Activated B cell treated with CpG ODN at 0.5 μM for 24 hours (primary cell): ENCODE measurements at regions not wholly inside any gene's neighbourhood (a gene's known extent, or its start where the extent isn't known, plus 50 kb on each side); places are given as distances from the start of the nearest gene placed in this dataset.

Source experiments
- ATAC-seq: fragments of 200-7000 bp; cut with Tn5 transposase; one replicate; pipeline ENCODE4 v1.10.0; 2021; ENCODE audit warnings: low read depth, mild to moderate bottlenecking, moderate library complexity
- CTCF ChIA-PET: fragments of 350-600 bp; sonication (Branson Sonifier 250); formaldehyde crosslinking; loops from one replicate; lab custom pipeline; 2021; ENCODE audit warnings: antibody characterized with exemption; lab: Charles Lee
- POLR2A ChIA-PET: fragments of 350-600 bp; sonication (Branson Sonifier 250); formaldehyde crosslinking; loops from one replicate; lab custom pipeline; 2021; ENCODE audit warnings: antibody characterized with exemption; lab: Charles Lee
- DNase-seq: peaks from one replicate; pipeline ENCODE4 v3.0.0; 2022
- H3K27ac Mint-ChIP-seq: one replicate; pipeline ENCODE4 v1.8.0; 2020; ENCODE audit warnings: mixed read lengths
- H3K27me3 Mint-ChIP-seq: one replicate; pipeline ENCODE4 v1.8.0; 2021; ENCODE audit warnings: mixed read lengths
- H3K36me3 Mint-ChIP-seq: one replicate; pipeline ENCODE4 v1.8.0; 2021; ENCODE audit warnings: low read depth, mixed read lengths
- H3K4me1 Mint-ChIP-seq: one replicate; pipeline ENCODE4 v1.8.0; 2021; ENCODE audit warnings: mixed read lengths
- H3K4me3 Mint-ChIP-seq: one replicate; pipeline ENCODE4 v1.8.0; 2020; ENCODE audit warnings: mild to moderate bottlenecking, mixed read lengths
- H3K9me3 Mint-ChIP-seq: one replicate; pipeline ENCODE4 v1.8.0; 2020; ENCODE audit warnings: mixed read lengths
- CTCF ChIP-seq: fragments of 200-600 bp; IDR thresholded peaks from one replicate; pipeline ENCODE4 v1.8.0; 2022; ENCODE audit warnings: antibody characterized with exemption, mild to moderate bottlenecking
- intact Hi-C: fragments of 100-400 bp; cut with micrococcal nuclease; formaldehyde crosslinking; loops from one replicate; pipeline ENCODE4 v1.15.1; 2024

GRCh38 chr18:41024792-41025191 is 930.2 kb upstream of the PIK3C3 start:
- CTCF ChIA-PET: no interaction called here
- POLR2A ChIA-PET: no interaction called here
- no peak for ATAC-seq
- Mint-ChIP-seq H3K4me1 (no peaks in the 10 kb centered on the region), H3K4me3 (no peak overlapping the region), H3K27me3 (no peaks in the 10 kb centered on the region), H3K36me3 (no peaks in the 10 kb centered on the region), H3K9me3 (peaks cover 2% of the 10 kb centered on the region), H3K27ac (no peak overlapping the region)
- intact Hi-C loops: no loop called here
- no peak for TF ChIP-seq CTCF
- DNase-seq: no peak

- no peaks in the 10 kb centered on the region for H3K36me3 Mint-ChIP-seq
- CTCF ChIA-PET: no interaction called here
- H3K4me3 Mint-ChIP-seq: no peak overlapping the region
- ATAC-seq (no peak), DNase-seq (no peak)
- H3K9me3 Mint-ChIP-seq: peaks cover 2% of the 10 kb centered on the region
- TF ChIP-seq CTCF: no peak
- POLR2A ChIA-PET: no interaction called here
- no peaks in the 10 kb centered on the region for H3K27me3 Mint-ChIP-seq
- H3K27ac Mint-ChIP-seq: no peak overlapping the region
- intact Hi-C loops: no loop called here
- H3K4me1 Mint-ChIP-seq: no peaks in the 10 kb centered on the region
Observed at GRCh38 chr18:41022484-41022883, 932.5 kb upstream of the PIK3C3 start.

- no peak for TF ChIP-seq CTCF
- Mint-ChIP-seq H3K4me1 (no peaks in the 10 kb centered on the region), H3K9me3 (peaks cover 2% of the 10 kb centered on the region), H3K27me3 (no peaks in the 10 kb centered on the region), H3K27ac (no peak overlapping the region), H3K4me3 (no peak overlapping the region), H3K36me3 (no peaks in the 10 kb centered on the region)
- POLR2A ChIA-PET: no interaction called here
- DNase-seq (no peak), ATAC-seq (no peak)
- CTCF ChIA-PET: no interaction called here
- intact Hi-C loops: no loop called here
Observed at GRCh38 chr18:41021089-41021488, 933.9 kb upstream of the PIK3C3 start.

- intact Hi-C loops: no loop called here
- H3K4me3 Mint-ChIP-seq: no peak overlapping the region
- H3K4me1 Mint-ChIP-seq: no peaks in the 10 kb centered on the region
- no peaks in the 10 kb centered on the region for H3K36me3 Mint-ChIP-seq
- ChIA-PET CTCF (no interaction called here), POLR2A (no interaction called here)
- DNase-seq: no peak
- H3K27ac Mint-ChIP-seq: no peak overlapping the region
- H3K27me3 Mint-ChIP-seq: no peaks in the 10 kb centered on the region
- no peak for TF ChIP-seq CTCF
- ATAC-seq: no peak
- H3K9me3 Mint-ChIP-seq: peaks cover 6% of the 10 kb centered on the region
Observed at GRCh38 chr18:41012194-41012593, 942.8 kb upstream of the PIK3C3 start.

- no peak overlapping the region for H3K4me3 Mint-ChIP-seq
- H3K27ac Mint-ChIP-seq: no peak overlapping the region
- peaks cover 2% of the 10 kb centered on the region for H3K9me3 Mint-ChIP-seq
- intact Hi-C loops: no loop called here
- ATAC-seq: no peak
- ChIA-PET CTCF (no interaction called here), POLR2A (no interaction called here)
- H3K27me3 Mint-ChIP-seq: no peaks in the 10 kb centered on the region
- no peak for DNase-seq
- TF ChIP-seq CTCF: no peak
- H3K4me1 Mint-ChIP-seq: no peaks in the 10 kb centered on the region
- H3K36me3 Mint-ChIP-seq: no peaks in the 10 kb centered on the region
Observed at GRCh38 chr18:41009926-41010325, 945.1 kb upstream of the PIK3C3 start.
